PFSK-1 (cell line): ENCODE measurements at regions not wholly inside any gene's neighbourhood (a gene's known extent, or its start where the extent isn't known, plus 50 kb on each side); places are given as distances from the start of the nearest gene placed in this dataset.

Experiments
- FOXP2 ChIP-seq: optimal IDR thresholded peaks from 2 replicates; pipeline ENCODE3; 2011; ENCODE audit warnings: borderline replicate concordance, control low read depth, inconsistent platforms; ENCODE audit not compliant: insufficient read depth; ENCODE audit errors: extremely low read length, extremely low read depth
- POLR2AphosphoS5 ChIP-seq: IDR thresholded peaks from 2 replicates; pipeline ENCODE4 v1.6.1; 2012; ENCODE audit warnings: low read depth, mild to moderate bottlenecking, control low read depth, low read length, moderate library complexity
- SIN3A ChIP-seq: IDR thresholded peaks from 2 replicates; pipeline ENCODE4 v1.6.1; 2012; ENCODE audit warnings: mild to moderate bottlenecking, low read length, moderate library complexity, borderline replicate concordance; ENCODE audit not compliant: insufficient read depth
- TAF1 ChIP-seq: IDR thresholded peaks from 2 replicates; pipeline ENCODE4 v1.6.1; 2012; ENCODE audit warnings: low read length, control low read depth, borderline replicate concordance; ENCODE audit not compliant: insufficient read depth
- TF ChIP-seq, protein P1 (sequence below), 2 experiments: IDR thresholded peaks; 2 replicates each; pipeline versions ENCODE4 v1.6.1 to v1.8.0; 2011 to 2012; ENCODE audit warnings: low read depth in 2 of 2, low read length in 2 of 2, control low read depth in 1 of 2, inconsistent platforms in 1 of 2, mild to moderate bottlenecking in 1 of 2, moderate library complexity in 1 of 2; ENCODE audit not compliant: insufficient read depth in 1 of 2

DNA sequence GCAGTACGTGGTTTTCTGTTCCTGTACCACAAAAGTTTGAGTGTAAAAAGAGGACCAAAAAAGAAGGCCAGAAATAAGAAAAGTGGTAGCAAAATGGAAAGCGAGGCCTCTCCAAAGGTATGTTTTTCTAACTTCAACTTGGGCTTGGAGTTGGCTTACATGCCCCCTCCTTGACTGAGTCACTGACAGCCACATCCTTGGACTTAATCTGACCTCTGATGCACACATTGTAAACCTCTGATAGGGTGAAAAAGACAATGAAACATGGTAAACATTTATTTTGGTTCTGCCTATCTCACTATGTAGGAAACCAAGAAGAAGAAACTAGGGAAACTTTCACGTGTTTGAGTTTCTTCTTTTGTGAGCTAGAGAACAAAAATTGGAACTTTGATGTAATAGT lies 503.2 kb upstream of the ID4 start:
- no peak for TF ChIP-seq TAF1
- TF ChIP-seq SIN3A = no peak
- TF ChIP-seq, protein P1, sequence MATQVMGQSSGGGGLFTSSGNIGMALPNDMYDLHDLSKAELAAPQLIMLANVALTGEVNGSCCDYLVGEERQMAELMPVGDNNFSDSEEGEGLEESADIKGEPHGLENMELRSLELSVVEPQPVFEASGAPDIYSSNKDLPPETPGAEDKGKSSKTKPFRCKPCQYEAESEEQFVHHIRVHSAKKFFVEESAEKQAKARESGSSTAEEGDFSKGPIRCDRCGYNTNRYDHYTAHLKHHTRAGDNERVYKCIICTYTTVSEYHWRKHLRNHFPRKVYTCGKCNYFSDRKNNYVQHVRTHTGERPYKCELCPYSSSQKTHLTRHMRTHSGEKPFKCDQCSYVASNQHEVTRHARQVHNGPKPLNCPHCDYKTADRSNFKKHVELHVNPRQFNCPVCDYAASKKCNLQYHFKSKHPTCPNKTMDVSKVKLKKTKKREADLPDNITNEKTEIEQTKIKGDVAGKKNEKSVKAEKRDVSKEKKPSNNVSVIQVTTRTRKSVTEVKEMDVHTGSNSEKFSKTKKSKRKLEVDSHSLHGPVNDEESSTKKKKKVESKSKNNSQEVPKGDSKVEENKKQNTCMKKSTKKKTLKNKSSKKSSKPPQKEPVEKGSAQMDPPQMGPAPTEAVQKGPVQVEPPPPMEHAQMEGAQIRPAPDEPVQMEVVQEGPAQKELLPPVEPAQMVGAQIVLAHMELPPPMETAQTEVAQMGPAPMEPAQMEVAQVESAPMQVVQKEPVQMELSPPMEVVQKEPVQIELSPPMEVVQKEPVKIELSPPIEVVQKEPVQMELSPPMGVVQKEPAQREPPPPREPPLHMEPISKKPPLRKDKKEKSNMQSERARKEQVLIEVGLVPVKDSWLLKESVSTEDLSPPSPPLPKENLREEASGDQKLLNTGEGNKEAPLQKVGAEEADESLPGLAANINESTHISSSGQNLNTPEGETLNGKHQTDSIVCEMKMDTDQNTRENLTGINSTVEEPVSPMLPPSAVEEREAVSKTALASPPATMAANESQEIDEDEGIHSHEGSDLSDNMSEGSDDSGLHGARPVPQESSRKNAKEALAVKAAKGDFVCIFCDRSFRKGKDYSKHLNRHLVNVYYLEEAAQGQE (IDR thresholded peaks at IDR 0.05; ENCODE audit: insufficient read depth in 1 of 2, low read depth in 2 of 2, low read length in 2 of 2) = no peak
- no peak for TF ChIP-seq POLR2AphosphoS5
- no peak for TF ChIP-seq FOXP2

DNA sequence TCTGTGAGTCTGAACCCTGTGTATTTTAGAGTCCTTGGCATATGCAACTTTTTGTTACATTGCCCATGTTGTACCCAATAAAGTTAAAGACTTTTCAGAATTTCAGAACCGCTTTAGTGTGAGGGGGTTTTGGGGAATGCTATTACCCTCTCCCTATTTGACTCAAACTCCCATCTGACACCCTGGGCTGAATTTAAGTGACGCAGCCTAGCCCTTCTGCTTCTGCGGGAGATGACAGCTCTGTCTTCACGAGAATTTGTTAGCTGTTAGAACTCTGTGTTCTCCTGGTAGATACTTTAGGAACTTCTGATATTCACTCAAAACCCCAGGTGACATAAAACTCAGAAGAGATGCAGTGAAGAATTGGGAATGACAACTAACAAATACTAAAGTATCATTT lies 500.6 kb upstream of the ID4 start:
- TF ChIP-seq POLR2AphosphoS5 (no peak), FOXP2 (no peak), SIN3A (no peak), TAF1 (no peak)
- TF ChIP-seq, protein P1 (IDR thresholded peaks at IDR 0.05; ENCODE audit: insufficient read depth in 1 of 2, low read depth in 2 of 2, low read length in 2 of 2) = no peak

DNA sequence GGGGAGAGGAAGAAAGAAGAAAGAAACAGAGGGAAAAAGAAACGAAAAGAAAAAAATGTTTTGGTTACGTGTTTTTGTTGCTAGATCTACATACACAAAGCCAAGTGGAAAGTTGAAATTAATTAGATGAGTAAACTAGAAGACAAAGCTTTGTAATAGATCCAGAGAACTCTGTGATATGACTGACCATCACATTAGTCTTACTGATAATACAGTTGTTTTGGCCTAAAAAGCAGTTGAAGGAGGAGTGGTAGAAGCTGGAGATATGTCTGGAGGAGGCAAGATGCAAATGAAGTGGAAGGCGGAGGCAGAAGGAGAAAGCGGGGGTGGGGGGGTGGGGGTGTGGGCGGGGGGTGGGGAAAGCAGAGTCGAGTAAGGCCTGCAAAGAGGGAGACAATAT lies 500.1 kb upstream of the ID4 start:
- no peak for TF ChIP-seq POLR2AphosphoS5
- TF ChIP-seq SIN3A = no peak
- TF ChIP-seq, protein P1 (IDR thresholded peaks at IDR 0.05; ENCODE audit: insufficient read depth in 1 of 2, low read depth in 2 of 2, low read length in 2 of 2) = no peak
- TF ChIP-seq FOXP2 = no peak
- TF ChIP-seq TAF1 = no peak

DNA sequence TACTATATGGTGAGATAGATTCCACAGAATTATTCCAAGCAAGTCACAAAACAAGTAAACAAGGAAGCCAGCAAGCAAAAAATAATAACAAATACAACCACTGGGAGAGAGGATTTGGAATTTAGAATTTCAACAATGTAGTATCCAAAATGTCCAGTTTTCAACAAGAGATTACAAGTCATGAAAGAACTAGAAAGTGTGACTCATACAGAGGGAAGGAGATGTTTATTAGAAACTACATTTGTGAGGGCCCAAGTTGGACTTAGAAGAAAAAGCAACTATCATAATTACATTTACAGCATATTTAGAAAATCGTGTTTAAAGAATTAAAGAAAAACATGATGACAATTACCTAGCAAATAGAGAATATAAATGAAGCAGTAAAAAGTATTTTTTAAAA lies 494.6 kb upstream of the ID4 start:
- TF ChIP-seq FOXP2 = no peak
- no peak for TF ChIP-seq TAF1
- no peak for TF ChIP-seq POLR2AphosphoS5
- TF ChIP-seq, protein P1 (IDR thresholded peaks at IDR 0.05; ENCODE audit: insufficient read depth in 1 of 2, low read depth in 2 of 2, low read length in 2 of 2) = no peak
- no peak for TF ChIP-seq SIN3A

DNA sequence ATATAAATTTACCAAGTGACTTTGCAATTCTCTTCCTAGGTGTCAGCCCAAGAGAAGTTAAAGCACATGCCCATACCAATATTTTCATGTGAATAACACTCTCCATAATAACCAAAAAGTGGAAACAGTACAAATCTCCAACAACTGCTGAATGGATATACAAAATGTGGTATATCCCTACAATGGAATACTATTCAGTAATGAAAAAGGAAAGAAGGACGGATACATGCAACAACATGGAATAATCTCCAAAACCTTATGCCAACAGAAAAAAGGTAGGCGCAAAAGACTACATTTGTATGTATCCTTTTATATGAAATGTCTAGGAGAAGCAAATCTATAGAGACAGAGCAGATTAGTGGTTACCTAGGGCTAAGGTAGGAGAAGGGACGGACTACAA lies 487.7 kb upstream of the ID4 start:
- TF ChIP-seq, protein P1 (IDR thresholded peaks at IDR 0.05; ENCODE audit: insufficient read depth in 1 of 2, low read depth in 2 of 2, low read length in 2 of 2) = no peak
- TF ChIP-seq TAF1 = no peak
- TF ChIP-seq SIN3A = no peak
